ENCODE measurements at regions not wholly inside any gene's neighbourhood (a gene's known extent, or its start where the extent isn't known, plus 50 kb on each side); places are given as distances from the start of the nearest gene placed in this dataset.

DNA sequence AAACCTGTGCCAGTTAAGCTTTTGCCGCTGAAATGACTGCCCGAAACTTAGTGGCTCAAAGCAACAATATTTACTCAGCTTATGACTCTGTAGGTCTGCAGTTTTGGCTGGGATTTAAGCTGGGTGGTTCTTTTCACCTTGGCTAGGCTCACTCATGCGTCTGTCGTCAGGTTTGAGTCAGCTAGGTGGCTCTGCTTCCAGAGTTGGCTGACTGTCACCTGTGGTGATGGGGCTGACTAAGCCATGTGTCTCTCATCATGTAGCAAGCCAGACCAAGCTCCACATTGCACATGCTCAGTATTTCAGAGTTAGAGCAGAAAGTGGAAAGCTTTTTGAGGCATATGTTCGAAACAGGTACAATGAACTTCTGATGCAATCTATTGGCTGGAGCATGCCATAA is 354.8 kb downstream of the MEIS1 start:
- Mint-ChIP-seq H3K9me3 (ENCODE audit: unreplicated experiment) (no peaks in the 10 kb centered on the region), H3K4me3 (ENCODE audit: unreplicated experiment) (no peak overlapping the region), H3K27me3 (ENCODE audit: insufficient read depth, unreplicated experiment) (no peaks in the 10 kb centered on the region), H3K4me1 (ENCODE audit: insufficient read depth, unreplicated experiment) (peaks cover 16% of the 10 kb centered on the region), H3K27ac (ENCODE audit: low read depth, unreplicated experiment) (peak overlapping the region; percentile 47), H3K36me3 (ENCODE audit: insufficient read depth, unreplicated experiment) (no peaks in the 10 kb centered on the region)
- BruUV-seq (replicated peaks), result no TSS peak
- POLR2A ChIA-PET, result interaction anchor here (0.5 to 2.5 kb wide), 12 partner anchors 20 to 689 kb away, joined by 3 to 14 read pairs (median 4); partner anchors contain the start of gene MEIS1
- CTCF ChIA-PET, result interaction anchor here (0.6 to 1.9 kb wide), 4 partner anchors 12 to 215 kb away, joined by 3 to 6 read pairs (median 3); no protein-coding TSS in a partner anchor
- peak; percentile 76 for DNase-seq (ENCODE audit: unreplicated experiment)
- TF ChIP-seq, protein P1, sequence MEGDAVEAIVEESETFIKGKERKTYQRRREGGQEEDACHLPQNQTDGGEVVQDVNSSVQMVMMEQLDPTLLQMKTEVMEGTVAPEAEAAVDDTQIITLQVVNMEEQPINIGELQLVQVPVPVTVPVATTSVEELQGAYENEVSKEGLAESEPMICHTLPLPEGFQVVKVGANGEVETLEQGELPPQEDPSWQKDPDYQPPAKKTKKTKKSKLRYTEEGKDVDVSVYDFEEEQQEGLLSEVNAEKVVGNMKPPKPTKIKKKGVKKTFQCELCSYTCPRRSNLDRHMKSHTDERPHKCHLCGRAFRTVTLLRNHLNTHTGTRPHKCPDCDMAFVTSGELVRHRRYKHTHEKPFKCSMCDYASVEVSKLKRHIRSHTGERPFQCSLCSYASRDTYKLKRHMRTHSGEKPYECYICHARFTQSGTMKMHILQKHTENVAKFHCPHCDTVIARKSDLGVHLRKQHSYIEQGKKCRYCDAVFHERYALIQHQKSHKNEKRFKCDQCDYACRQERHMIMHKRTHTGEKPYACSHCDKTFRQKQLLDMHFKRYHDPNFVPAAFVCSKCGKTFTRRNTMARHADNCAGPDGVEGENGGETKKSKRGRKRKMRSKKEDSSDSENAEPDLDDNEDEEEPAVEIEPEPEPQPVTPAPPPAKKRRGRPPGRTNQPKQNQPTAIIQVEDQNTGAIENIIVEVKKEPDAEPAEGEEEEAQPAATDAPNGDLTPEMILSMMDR (IDR thresholded peaks at IDR 0.05; ENCODE audit: unreplicated experiment), result no peak
- intact Hi-C loops (cut with micrococcal nuclease), result no loop called here

DNA sequence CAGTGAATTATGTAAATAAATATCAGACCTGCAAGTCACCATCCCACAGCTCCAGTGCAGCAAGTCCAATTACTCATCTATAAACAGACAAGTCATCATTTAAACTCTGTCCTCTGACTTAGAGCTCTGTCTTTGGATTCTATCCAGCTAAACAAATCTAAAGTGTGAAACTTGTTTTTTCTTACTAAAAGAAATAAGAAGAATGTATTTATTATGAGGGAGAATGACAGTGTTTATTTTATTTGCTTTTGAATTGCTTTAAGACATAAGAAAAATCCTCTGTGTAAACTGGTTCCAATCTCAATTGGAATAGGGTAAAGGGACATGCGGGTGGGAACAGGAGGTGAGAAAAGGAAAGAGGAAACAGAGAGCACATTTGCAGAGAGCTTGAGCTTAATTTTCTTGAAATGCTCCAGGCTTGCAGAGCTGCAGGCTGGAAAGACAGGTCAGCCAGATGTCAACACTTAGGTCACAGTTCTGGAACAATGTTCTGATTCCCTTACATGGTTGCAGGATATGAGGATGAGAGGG is 355.8 kb downstream of the MEIS1 start:
- BruUV-seq (replicated peaks), result no TSS peak
- intact Hi-C loops (cut with micrococcal nuclease), result no loop called here
- Mint-ChIP-seq H3K27me3 (ENCODE audit: insufficient read depth, unreplicated experiment) (no peaks in the 10 kb centered on the region), H3K27ac (ENCODE audit: low read depth, unreplicated experiment) (peak overlapping the region; percentile 6), H3K36me3 (ENCODE audit: insufficient read depth, unreplicated experiment) (no peaks in the 10 kb centered on the region), H3K9me3 (ENCODE audit: unreplicated experiment) (no peaks in the 10 kb centered on the region), H3K4me3 (ENCODE audit: unreplicated experiment) (no peak overlapping the region), H3K4me1 (ENCODE audit: insufficient read depth, unreplicated experiment) (peaks cover 16% of the 10 kb centered on the region)
- ChIA-PET CTCF (interaction anchor here (0.5 kb wide), 1 partner anchor 91 kb away, joined by 7 read pairs; no protein-coding TSS in a partner anchor), POLR2A (interaction anchor here (0.9 to 2.5 kb wide), 10 partner anchors 19 to 445 kb away, joined by 3 to 14 read pairs (median 3); partner anchors contain the start of gene MEIS1)
- peak; percentile 40 for DNase-seq (ENCODE audit: unreplicated experiment)
- TF ChIP-seq, protein P1 (IDR thresholded peaks at IDR 0.05; ENCODE audit: unreplicated experiment), result no peak

DNA sequence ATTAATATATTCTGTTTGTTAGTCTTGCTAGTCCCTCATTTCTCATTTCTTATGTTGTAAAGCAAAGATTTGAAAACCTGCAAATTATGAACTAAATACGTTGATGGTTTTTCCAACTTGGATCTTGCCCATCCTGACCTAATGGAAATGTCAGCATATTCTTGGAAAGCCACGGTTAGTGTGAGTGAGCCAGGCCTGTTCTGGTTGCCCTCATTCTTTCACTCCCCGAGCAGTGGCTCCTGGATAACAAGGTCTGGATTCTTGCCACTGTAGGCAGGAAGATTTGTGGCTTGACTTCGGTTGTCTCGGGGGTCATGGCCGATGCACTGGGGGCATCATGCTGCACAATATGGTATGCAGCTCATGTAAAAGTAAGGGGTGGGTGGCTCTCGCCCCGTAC is 359.1 kb downstream of the MEIS1 start:
- CTCF ChIA-PET, result no interaction called here
- POLR2A ChIA-PET, result interaction anchor here (1.5 kb wide), 1 partner anchor 11 kb away, joined by 7 read pairs; no protein-coding TSS in a partner anchor
- TF ChIP-seq, protein P1 (IDR thresholded peaks at IDR 0.05; ENCODE audit: unreplicated experiment), result no peak
- Mint-ChIP-seq H3K4me3 (ENCODE audit: unreplicated experiment) (no peak overlapping the region), H3K9me3 (ENCODE audit: unreplicated experiment) (peaks cover 10% of the 10 kb centered on the region), H3K4me1 (ENCODE audit: insufficient read depth, unreplicated experiment) (peaks cover 16% of the 10 kb centered on the region), H3K27me3 (ENCODE audit: insufficient read depth, unreplicated experiment) (no peaks in the 10 kb centered on the region), H3K27ac (ENCODE audit: low read depth, unreplicated experiment) (no peak overlapping the region), H3K36me3 (ENCODE audit: insufficient read depth, unreplicated experiment) (no peaks in the 10 kb centered on the region)
- no TSS peak for BruUV-seq (replicated peaks)
- intact Hi-C loops (cut with micrococcal nuclease), result no loop called here
- DNase-seq (ENCODE audit: unreplicated experiment), result no peak

DNA sequence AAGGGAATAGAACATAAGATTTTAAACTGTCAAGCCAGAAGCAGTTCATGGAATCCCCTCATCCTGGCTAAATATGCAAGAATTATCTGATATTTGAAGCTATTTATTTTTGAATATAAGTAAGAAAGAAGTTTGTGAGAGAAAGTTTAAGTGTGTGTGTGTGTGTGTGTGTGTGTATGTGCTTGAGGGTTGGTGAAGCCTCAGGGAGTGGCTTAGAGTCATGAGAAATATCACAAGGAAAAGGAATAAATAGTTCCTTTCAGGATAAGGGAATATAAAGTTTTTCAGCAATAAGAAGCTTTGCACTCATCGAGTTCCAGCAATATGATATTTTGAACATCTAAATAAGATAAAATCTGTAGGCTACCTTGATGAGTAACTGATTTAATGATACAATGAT is 359.6 kb downstream of the MEIS1 start:
- CTCF ChIA-PET, result interaction anchor here (0.6 kb wide), 1 partner anchor 570 kb away, joined by 3 read pairs; no protein-coding TSS in a partner anchor
- no peak overlapping the region for H3K27ac Mint-ChIP-seq (ENCODE audit: low read depth, unreplicated experiment)
- intact Hi-C loops (cut with micrococcal nuclease), result no loop called here

More for the DNA sequence above, 359.6 kb downstream of the MEIS1 start:
- TF ChIP-seq, protein P1 (IDR thresholded peaks at IDR 0.05; ENCODE audit: unreplicated experiment), result no peak
- H3K4me3 Mint-ChIP-seq (ENCODE audit: unreplicated experiment), result no peak overlapping the region
- no peaks in the 10 kb centered on the region for H3K27me3 Mint-ChIP-seq (ENCODE audit: insufficient read depth, unreplicated experiment)
- H3K9me3 Mint-ChIP-seq (ENCODE audit: unreplicated experiment), result peaks cover 10% of the 10 kb centered on the region
- peaks cover 14% of the 10 kb centered on the region for H3K4me1 Mint-ChIP-seq (ENCODE audit: insufficient read depth, unreplicated experiment)
- POLR2A ChIA-PET, result interaction anchor here (0.6 to 1.5 kb wide), 2 partner anchors 10 to 1224 kb away, joined by 3 to 7 read pairs; no protein-coding TSS in a partner anchor
- BruUV-seq (replicated peaks), result no TSS peak
- no peaks in the 10 kb centered on the region for H3K36me3 Mint-ChIP-seq (ENCODE audit: insufficient read depth, unreplicated experiment)
- DNase-seq (ENCODE audit: unreplicated experiment), result no peak

All from MCF 10A (cell line).